Ishikawa (cell line): ENCODE measurements at regions not wholly inside any gene's neighbourhood (a gene's known extent, or its start where the extent isn't known, plus 50 kb on each side); places are given as distances from the start of the nearest gene placed in this dataset.

Experiments
- CEBPB ChIP-seq: IDR thresholded peaks from 2 replicates; pipeline ENCODE4 v1.6.1; 2012
- MAX ChIP-seq: IDR thresholded peaks from 2 replicates; pipeline ENCODE4 v1.6.1; 2012
- TEAD4 ChIP-seq: IDR thresholded peaks from 2 replicates; pipeline ENCODE4 v1.6.1; 2012
- USF1 ChIP-seq: IDR thresholded peaks from 2 replicates; pipeline ENCODE4 v1.6.1; 2012
- YY1 ChIP-seq: IDR thresholded peaks from 2 replicates; pipeline ENCODE4 v1.6.1; 2012; ENCODE audit warnings: low read depth
- TF ChIP-seq, protein P1 (sequence below): IDR thresholded peaks from 2 replicates; pipeline ENCODE4 v1.6.1; 2012; ENCODE audit warnings: low read depth, mild to moderate bottlenecking

- TF ChIP-seq, protein P1, sequence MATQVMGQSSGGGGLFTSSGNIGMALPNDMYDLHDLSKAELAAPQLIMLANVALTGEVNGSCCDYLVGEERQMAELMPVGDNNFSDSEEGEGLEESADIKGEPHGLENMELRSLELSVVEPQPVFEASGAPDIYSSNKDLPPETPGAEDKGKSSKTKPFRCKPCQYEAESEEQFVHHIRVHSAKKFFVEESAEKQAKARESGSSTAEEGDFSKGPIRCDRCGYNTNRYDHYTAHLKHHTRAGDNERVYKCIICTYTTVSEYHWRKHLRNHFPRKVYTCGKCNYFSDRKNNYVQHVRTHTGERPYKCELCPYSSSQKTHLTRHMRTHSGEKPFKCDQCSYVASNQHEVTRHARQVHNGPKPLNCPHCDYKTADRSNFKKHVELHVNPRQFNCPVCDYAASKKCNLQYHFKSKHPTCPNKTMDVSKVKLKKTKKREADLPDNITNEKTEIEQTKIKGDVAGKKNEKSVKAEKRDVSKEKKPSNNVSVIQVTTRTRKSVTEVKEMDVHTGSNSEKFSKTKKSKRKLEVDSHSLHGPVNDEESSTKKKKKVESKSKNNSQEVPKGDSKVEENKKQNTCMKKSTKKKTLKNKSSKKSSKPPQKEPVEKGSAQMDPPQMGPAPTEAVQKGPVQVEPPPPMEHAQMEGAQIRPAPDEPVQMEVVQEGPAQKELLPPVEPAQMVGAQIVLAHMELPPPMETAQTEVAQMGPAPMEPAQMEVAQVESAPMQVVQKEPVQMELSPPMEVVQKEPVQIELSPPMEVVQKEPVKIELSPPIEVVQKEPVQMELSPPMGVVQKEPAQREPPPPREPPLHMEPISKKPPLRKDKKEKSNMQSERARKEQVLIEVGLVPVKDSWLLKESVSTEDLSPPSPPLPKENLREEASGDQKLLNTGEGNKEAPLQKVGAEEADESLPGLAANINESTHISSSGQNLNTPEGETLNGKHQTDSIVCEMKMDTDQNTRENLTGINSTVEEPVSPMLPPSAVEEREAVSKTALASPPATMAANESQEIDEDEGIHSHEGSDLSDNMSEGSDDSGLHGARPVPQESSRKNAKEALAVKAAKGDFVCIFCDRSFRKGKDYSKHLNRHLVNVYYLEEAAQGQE, result no peak
- TF ChIP-seq YY1 (no peak), CEBPB (no peak), USF1 (no peak), TEAD4 (no peak), MAX (no peak)
Measured at GRCh38 chr6:56793938-56794337, 151.2 kb upstream of the DST start.
